NCI-H748 (cell line): ENCODE measurements at regions not wholly inside any gene's neighbourhood (a gene's known extent, or its start where the extent isn't known, plus 50 kb on each side); places are given as distances from the start of the nearest gene placed in this dataset.

ENCODE experiments used
- DNase-seq: peaks from one replicate; lab custom pipeline; 2025; ENCODE audit not compliant: unreplicated experiment; lab: John Stamatoyannopoulos, UW

DNA sequence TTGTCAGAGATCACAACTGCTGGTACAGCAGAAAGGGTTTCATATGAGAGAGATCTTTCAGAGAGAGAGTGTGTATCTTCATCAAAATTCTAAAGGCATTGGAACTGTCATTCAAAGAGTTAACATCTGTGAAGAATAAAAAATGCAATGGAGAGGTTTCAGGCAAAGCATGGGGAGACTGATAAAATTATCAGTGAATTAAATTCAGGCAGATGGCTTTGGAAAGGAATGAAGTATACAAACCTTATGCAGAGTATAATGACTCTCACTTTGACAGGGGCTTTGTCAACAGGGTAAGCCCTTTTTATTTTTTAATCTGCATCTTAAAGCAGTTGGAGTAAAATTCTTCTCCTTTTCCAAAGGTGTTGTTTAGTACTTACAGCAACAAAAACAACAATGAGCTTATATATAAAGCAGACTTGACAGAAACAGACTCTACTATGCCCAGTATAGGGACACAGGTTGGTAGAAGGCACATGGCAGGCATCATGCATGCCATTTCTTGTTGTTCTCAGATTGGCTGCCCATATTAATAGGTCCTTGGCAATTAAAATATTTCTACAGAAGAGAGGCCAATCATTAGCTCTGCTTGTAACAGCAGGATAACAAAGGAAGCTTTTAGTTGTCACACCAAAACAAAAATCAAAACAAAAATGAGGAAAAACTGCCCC, 54.9 kb upstream of the NXPH1 start:
- DNase-seq = peak; percentile 23

DNA sequence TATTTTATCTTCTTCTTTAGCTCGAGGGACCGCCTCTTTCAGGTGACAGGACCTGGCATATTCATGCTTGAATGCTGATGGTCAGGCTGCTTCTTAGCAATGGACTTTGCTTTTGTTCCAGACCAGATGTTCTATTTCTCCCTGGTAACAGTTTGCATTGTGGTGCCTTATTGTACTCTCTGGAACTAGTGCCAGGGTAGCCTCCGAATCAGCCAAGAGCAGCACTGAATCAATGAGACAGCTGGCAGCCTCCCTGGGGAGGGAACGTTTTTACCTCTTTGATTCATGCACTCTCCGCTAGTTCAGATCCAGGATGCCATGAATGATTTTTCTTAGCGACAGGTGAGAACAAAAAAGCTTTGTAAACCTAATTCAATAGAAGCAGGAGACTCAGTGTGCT, 54.1 kb upstream of the NXPH1 start:
- peak; percentile 98 for DNase-seq

DNA sequence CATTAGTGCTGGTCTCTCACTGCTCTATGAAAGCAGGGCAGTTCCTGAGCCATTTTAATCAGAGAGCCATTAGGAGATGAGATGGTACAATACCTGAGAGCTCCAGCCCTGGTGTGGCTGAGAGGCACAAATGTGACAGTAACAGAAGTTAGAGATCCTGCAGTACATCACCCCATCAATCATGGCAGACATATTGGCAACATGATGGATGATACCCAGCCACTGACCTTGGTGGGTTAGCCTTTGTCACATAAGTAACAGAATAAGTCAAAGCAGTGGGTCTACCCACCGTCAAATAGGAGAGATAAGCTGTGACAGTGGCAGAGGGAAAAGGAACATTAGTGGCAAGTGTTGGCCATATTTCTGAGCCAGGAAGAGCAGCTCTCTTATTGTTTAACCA, 53.3 kb upstream of the NXPH1 start:
- DNase-seq = peak; percentile 57

DNA sequence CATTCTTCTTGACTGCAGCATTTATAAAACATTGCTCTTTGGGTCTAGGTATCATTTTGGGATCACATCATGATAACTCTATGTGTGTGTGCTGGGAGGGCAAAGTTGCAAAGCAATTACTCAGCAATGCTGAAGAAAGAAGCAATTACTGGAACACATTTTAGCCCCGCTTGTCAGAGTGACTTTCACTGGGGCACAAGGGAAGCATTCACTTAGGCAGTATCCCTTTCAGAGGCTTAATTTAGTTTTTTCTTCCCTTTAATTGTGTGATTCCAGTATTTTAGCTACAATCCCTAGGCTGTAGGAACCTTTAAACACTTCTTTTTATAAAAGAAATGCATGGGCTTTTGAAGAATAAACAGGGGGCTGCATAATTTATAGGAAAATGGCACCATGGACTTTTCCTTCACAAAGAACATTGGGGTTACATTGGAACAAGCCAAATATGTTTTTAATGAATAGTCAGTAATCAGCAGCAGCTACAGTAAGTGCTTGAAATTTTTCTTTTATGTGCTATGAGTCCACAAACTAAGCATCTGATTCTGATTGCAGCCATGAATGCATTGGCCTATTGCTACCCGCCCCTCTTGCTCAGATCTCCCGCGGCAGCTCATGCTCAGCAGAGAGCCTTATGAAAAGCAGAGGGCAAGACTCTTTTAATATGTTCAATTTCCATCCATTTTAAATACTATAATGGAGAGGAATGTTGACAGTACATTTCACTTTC, 51.2 kb upstream of the NXPH1 start:
- no peak for DNase-seq
